HUDEP-2 (cell line): ENCODE measurements at regions not wholly inside any gene's neighbourhood (a gene's known extent, or its start where the extent isn't known, plus 50 kb on each side); places are given as distances from the start of the nearest gene placed in this dataset.

Experiments used
- DNase-seq, 76 experiments: peaks; one replicate each; lab custom pipeline; 2025; ENCODE audit not compliant: unreplicated experiment in 76 of 76; lab: John Stamatoyannopoulos, UW

DNA sequence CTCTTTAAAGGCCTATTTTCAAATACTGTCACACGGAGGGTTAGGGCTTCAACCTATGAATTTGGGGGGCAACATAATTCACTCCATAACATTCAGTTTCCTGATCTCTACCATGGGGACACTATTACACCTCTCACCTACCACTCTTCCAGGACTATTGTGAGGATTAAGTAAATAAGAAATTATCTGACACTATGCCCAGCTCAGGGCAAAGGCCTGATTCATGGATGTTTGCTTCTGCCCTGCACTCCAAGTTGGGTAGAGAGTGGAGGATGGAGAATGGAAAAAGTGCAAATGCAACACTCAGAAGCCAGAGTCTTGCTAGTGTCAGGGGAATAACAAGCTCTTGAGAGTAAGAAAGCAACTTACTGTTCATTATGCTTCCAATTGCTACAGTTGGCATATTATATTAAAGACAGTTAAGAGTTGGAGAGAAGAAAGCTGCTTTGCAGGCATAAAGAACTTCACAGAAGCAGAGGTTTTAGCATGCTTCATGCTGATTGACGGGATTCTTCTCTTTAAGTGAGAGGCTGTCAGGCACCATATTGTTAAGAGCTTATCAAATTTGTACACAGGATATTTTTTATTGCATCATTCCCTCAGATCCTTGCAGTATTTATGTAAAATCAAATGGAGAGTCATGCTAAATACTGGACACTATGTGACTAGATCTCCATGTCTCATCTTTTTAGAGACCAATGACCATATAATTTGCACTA lies 375.3 kb downstream of the VPS13C start:
- DNase-seq, result no peak

DNA sequence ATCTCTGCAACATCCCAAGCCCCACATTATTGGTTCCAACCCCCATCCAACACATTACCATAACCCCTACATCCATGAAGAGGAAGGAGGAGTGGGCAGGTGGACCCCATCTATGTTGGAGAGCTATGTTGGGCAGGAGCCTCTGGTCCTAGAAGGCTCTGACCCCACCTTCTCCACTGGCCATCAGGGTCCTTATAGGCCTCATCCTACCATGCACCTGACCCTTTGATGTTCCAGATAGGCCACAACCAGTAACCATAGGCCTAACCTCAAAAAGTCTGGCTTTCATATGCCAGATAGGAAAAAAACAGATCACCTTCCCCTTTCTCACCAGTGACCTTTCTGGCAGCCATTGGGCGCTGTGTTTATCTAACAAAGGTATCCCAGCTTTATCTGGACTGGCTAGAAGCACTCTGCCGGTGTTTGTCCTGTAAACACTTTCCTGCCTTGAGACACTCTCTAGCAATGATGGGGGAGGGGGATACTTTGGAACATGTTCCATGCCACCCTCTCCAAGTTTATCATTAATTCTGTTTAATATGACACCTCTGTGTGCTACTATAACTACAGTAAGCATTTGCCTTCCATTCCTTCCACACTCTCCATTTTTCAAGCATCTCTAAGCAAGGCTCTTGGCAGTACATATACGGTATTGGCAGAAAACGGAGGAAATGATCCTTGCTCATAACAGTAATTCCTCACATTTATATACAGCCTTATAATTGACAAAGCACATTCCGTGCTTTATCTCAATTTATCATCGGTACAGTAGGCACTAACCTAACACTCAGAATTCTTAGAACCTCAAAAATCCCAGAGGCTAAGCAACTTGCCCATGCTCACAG lies 377.1 kb downstream of the VPS13C start:
- DNase-seq, result no peak

DNA sequence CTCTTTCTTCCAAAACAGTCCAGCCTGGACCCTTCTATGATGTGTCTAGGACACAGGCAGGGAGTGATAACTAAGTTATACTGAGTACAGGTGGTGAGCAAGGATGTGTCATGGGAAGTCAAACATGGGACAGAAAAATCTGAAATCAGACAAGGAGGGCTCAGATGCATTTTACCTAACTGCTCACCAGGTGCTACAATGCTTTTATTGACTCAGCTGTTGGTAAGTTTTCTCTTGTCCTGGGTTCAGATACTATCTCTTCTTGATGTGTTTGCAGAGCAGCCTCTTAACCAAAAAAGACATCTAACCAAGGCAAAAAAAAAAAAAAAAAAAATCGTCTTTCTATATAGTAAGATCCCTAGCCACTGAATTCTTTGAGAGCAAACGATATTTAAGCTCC lies 378.6 kb downstream of the VPS13C start:
- DNase-seq, result no peak

DNA sequence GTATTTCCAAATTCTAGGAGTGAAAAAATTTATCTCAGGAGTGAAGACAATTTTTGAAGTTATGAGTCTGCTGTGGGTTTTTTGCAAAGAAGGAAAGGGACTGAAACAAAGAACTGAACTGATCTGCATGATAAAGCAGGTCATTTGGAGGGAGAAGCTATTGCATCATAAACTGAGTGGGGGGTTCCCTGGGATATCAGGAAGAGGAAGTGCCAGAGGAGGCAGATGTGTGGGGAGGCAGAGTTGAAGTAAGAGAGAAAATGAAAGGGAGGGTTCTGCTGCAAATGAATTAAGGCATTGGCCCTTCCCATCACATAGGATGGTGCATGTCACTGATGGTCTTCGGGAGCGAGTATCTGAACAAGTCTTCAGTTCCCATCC lies 379.2 kb downstream of the VPS13C start:
- no peak for DNase-seq

DNA sequence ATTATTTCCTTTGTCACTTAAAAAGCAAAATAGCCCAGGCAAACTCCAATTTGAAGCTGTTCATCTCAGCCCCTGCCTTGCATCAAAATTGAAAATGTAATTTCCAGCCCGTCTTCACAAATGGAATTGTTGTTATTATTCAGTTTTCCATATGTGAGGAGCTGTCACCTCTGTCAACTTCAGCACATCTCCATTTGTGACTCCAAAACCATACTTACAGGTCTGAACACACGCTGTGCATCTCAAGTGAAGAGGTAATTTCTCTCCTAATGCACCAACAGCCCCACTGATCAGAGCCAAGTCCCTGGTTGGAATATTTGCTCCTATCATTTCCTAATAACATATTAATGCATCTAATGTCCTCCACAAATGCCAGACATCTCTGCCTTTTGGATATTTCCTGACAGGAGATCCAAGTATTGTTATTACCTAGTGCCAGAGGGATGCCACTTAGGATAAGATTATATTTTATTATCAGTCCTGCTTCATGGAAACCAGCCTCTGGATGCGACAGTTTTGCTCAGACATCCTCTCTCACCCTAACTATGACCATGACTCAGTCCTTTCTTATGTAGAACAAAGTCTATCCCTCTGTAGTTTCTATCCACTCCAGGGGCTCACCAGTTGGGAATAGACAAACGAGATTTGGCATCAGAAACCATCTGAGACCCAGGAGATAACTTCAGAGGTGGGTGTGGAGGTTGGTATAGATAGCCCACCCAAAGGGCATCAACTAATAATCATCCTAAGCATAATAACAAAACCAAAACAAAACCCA lies 379.8 kb downstream of the VPS13C start:
- DNase-seq, result no peak

DNA sequence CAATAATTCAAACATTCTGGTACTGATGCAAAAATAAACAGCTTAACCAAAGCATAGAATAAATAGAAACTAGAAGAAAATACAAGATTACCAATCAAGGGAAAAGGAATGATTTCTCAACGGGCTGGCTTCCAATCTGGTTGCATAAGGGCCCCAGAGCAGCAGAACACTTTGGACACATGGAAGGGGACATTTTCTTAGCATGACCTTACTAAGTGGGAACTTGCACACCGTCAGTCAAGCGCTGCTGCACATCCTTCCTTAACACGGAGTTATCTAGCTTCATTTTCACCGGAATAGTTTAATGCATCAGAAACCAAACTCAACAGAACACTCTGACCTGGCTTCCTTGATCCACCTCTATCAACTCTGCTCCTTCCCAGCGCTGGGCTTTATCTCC lies 388.5 kb downstream of the VPS13C start:
- DNase-seq, result no peak

DNA sequence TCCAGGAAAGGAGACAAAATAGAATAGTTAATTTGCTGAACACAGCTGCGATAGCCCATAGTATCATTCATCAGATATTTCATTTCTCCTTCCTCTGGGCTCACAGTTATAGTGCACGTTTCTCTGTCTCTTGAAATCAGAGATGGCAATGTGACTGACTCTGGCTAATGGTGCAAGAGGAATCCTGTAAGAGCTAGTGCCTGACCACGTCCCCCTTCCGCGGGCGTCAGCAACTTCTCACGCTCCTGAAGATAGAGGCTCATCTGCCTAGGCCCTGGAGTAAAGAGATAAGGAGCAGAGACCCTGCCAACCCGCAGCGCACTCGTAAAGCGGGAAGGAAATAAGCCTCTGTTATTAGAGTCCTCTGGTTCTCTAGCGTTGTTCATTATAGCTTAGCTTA lies 391.8 kb downstream of the VPS13C start:
- peak in 23 of 76 experiments; percentile 2 to 76 (median 38) for DNase-seq

DNA sequence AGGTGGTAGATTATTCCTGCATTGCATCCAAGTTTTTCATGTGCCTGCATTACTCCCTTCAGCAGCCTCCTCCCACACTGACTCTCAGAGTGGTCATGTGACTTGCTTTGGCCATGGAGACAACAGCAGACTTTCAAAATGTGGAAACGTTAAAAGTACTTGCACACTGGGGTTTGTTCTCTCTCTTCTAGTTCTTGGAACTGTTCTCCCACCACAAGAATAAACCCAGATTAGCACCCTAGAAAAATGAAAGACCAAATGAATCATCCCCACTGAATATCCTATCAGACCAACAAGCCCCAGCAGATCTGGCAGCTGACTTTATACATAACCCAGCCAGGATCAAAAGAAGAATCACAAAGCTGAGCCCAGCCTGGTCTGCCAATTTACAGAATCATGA lies 398.5 kb downstream of the VPS13C start:
- DNase-seq, result peak in 9 of 76 experiments; percentile 11 to 46 (median 27)

DNA sequence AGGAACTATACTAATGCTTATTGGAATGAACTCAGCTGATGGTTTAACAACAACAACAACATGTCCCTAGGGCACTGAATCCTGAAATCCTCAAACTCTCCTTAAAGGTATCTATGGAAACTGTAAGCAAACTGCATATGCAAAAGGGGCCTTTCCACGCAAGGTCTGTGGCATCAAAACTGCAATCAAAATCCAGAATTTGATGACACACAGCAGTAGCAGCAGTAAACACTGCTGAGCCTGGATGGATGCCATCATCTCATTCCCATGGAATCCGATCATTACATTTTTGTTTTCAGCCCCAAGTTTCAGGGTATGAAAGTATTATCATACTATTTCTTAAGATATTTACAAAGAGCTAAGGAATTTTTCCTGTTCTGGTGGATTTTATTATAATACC lies 399.7 kb downstream of the VPS13C start:
- no peak for DNase-seq

DNA sequence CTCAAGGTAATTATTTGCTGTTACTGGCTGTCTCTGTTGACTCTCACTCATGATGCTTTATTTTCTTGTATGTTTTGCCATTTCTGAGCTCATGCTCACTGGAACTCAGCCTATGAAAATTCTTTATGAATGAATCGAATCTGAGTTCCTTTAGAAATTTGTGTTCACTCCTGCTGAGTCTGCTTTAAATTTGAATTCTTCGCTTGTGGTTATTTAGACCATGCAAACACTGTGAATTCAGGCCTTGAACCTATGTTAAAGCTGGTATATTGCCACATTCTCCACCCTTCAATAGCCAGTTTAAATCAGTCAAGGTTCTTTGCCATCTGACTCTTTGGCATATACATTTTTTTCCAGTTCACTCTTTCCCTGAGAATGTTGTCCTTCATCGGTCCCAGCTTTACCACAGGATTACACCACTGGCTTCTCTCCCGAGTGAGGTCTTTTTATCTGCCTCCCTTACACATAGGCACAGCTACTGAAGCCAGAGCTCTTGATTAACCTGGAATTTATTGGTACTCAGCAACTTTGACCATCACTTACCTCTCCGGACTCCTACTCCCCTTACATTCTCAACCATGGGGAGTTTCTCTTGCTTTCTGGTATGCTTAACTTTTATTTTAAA lies 400.6 kb downstream of the VPS13C start:
- no peak for DNase-seq

DNA sequence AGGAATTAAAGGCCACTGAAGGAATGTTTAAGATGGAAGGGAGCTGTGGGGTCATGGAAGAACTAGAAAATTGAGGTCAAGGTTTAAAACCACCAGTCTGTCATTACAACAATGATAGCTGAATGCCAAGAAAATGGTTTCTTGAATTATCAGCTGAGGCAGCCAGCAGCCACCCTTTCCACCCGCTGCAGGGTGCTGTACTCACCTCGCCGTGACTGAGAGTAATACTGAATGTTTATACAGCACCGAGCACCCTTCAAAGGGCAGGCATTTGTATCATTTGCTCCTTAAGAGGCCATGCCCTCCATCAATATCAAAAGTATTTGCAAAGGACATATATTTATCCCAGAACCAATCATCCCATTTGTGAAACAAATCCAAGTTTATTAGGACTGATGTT lies 402.8 kb downstream of the VPS13C start:
- DNase-seq, result no peak

DNA sequence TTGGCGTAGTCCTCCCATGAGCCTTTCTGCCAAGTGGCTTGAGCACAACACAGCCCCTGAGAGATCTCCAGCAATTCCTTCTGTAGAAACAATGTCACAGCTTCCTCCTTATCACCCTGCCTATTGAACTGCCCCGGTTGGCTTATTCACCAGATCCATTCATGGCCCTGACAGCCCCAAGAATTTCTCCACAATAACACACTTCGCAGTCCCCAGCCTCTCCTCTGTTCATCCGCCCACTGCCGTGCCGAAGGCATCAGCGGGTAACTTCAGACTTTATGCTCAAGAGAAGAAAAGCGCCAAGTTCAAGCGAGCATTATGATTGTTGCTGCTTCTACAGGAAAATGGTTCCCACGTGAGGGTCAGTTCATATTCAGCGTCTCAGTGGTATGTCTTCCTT lies 403.9 kb downstream of the VPS13C start:
- DNase-seq, result no peak

DNA sequence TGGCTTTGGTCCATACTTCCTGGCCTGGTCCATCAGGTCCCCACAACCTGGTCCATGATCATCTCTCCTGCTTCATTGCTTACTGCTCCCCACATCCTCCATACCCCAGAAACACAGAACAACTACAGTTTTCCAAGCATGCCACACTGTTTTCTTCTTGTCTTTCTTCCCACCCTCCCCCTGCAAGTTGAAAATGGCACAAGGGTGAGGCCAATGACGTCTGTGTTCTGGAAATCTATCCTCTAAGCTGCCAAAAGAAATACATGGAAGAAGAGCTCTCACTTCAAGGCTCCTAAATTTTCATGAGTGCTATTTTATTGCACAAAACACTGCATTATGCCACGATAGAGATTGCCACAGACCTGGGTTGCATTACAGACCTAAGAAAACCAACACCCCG lies 404.4 kb downstream of the VPS13C start:
- DNase-seq, result no peak

DNA sequence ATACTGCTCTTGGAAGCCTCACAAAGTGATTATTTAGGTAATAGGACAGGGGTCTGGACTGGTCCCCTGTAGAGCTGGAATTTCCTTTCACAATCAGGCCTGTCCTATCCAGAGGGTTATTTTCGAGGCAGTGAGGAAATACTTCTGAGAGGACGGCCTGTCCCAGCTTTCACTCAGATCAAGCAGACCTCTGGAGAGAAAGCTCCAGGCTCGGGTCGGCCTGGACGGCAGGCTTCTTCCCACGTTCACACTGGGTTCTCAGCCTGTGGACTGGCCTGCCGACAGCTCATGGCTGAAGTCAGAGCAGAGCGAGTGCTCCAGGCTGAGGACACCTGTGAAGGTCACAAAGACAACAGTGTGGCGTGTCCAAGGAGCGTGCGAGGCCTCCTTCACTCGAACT lies 405.3 kb downstream of the VPS13C start:
- no peak for DNase-seq

DNA sequence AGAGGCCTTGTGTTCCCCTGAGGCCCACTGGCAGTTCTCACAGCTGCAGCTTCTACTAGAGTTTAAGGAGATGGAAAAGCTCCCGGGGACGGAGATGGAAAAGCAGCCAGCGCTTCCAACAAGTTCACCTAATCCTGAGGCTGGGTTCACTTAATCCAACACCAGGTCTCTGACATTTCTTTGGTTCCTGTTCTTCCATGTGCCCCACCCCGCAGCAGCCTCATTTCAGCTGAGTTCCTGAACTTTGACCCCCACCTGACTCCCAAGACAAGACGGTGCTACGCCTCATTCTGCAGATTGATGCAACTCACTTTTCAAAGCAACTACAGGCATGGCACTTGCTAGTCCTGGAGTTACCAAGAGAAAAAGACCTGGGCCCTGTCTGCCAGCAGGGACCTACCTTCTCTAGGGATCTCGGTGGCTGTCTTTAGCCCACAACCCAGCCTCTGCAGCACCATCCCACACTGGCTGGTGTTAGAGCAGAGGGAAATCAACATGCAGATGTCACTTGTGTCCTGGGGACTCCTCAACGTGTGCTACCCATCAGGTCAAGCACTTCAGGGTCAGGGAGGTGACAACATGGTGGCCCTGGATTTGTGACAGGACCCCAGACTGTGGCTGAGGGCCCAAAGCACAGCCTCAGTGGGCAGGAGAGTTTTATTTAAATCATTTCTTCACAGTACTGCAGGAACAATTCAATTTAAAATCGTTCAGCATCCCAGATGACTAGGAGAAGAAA lies 406.1 kb downstream of the VPS13C start:
- no peak for DNase-seq

DNA sequence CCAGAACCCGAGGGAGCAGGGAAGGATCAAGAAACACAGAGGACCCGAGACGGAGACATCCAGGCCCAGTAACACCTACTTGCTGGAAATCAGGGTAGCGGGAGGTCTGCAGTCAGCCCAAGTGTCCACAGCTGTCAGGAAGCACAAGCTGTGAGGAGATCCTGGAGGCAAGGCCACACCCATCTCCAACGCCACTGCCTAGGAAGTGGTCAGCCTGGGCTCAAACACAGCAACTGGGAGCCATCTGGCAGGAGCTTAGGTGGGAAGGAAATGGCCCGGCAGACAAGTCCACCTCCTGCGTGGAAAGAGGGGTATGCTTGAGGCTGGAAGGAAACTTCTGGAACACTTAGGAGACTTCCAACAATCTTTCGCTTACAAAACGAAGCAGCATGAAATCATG lies 407.1 kb downstream of the VPS13C start:
- DNase-seq, result no peak

DNA sequence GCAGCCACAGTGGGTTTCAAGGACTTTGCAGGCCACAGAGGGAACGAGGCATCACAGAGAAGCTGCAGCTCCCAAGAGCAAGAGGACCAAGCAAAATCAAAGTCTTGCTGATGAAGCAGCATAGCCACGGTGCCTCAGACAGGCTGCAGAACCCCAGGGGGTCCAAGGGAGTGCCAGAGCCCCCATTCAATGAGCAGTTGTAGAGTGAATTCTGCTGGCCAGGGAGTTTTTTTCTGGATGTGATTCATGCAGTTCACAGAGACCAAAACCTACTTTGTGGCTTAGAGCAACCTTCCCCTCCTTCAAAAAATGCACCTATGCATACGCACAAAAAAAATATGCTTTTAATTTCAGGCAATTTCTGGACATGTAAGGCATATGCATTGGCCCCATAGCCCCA lies 409.0 kb downstream of the VPS13C start:
- no peak for DNase-seq

DNA sequence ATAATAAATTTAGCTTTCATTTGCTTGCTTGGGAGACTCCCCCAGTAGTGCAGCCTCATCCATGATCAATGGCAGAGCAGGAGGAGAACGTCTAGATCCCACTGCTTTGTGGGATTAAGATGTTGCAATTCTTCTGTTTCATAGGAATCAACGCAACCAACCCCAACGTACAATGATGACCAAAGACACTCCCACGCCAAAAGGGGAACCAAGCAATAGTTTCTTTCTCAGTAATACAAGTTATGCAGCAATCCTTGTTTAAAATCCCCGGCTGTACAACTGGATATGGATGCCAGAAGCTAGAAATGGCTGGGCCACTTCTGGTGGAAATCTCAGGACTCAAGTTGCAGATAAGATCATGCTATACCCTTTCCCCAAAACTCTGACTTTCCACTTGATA lies 411.2 kb downstream of the VPS13C start:
- DNase-seq, result no peak

DNA sequence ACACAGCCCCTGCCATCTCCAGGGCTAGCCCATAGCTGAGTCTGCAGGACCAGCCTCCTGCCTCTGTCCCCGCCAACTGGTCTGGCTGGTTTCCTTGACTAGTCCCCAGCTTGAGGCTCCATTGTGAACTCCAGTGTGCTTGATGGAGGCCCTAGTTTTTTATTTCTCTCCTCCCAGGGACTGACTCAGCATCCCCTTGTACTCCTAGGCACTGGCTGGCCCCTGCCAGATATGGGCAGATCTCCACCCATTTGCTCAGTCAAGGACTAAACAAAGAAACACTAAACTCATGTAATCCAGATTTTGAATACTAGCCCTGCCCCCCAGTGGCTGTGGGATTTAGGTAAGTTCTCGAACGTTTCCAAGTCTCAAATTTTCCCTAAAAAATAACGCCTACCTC lies 415.4 kb upstream of the RORA start:
- DNase-seq, result peak in 1 of 76 experiments; percentile 6

DNA sequence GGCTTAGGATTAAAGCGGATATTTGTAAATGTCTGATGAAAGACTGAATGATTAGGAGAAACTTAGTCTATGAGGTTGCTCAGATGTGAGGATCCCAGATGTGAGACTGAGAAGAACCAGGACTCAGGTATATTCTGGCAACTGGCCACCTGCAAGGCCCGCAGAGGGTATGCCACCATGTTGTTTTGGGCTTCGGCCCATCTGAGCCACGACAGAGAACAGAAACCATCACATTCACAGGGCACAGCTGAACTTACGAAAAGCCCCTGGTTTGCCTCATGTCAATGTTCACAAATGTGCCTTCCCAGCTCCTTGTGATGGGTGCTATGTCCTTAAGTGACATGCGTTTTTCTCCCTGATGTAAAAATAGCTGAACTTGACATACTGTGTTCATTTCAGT lies 412.5 kb upstream of the RORA start:
- DNase-seq, result no peak
